GM12865 (cell line): ENCODE measurements at regions not wholly inside any gene's neighbourhood (a gene's known extent, or its start where the extent isn't known, plus 50 kb on each side); places are given as distances from the start of the nearest gene placed in this dataset.
"Not testable (repeated sequence)": the region's sequence is repeated elsewhere in the genome, so short reads cannot be mapped to it uniquely, and the experiment has no call there.

ENCODE experiments used
- DNase-seq: peaks from one replicate; pipeline ENCODE4 v3.0.0; 2010; ENCODE audit warnings: low read depth
- H3K4me3 ChIP-seq: 2 replicates; pipeline ENCODE4 v1.5.1; 2011; ENCODE audit warnings: mild to moderate bottlenecking, low read depth, low read length, control low read depth
- CTCF ChIP-seq: IDR thresholded peaks from 2 replicates; pipeline ENCODE4 v1.5.1; 2011; ENCODE audit warnings: low read length, control low read depth, low read depth, inconsistent platforms; ENCODE audit not compliant: insufficient read depth; ENCODE audit errors: missing control alignments

GRCh38 chr7:10436302-10436701 lies 537.4 kb upstream of the PHF14 start:
- H3K4me3 ChIP-seq: no peak overlapping the region
- no peak for DNase-seq
- TF ChIP-seq CTCF: no peak

- no peak overlapping the region for H3K4me3 ChIP-seq
- DNase-seq: no peak
- TF ChIP-seq CTCF: no peak
These were observed 534.6 kb upstream of the PHF14 start for GRCh38 chr7:10439027-10439426.

- no peak for DNase-seq
- no peak for TF ChIP-seq CTCF
- H3K4me3 ChIP-seq: no peak overlapping the region
These were observed 517.7 kb upstream of the PHF14 start for GRCh38 chr7:10455936-10456335.

GRCh38 chr7:10460474-10460873 lies 513.2 kb upstream of the PHF14 start:
- TF ChIP-seq CTCF: no peak
- no peak for DNase-seq
- H3K4me3 ChIP-seq: no peak overlapping the region

DNA sequence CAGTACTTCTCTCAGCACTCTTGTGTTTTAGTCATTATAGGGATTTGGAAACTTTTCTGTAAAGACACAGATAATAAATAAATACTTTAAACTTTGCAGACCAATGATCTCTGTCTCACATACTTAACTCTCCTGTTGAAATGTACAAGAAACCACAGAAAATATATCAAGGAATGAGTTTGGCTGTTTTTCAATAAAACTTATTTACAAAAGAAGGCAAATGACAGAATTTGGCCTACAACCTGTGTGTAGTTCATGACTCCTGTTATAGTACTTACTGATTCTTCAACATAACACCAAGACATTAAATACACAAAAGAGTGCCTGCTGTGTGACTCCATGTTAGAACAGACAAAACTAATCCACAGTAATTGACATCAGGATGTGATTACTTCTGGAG lies 510.0 kb upstream of the PHF14 start:
- H3K4me3 ChIP-seq: no peak overlapping the region
- no peak for DNase-seq
- TF ChIP-seq CTCF: no peak

GRCh38 chr7:10465536-10465935 lies 508.1 kb upstream of the PHF14 start:
- not testable (repeated sequence) for DNase-seq, H3K4me3 ChIP-seq

DNA sequence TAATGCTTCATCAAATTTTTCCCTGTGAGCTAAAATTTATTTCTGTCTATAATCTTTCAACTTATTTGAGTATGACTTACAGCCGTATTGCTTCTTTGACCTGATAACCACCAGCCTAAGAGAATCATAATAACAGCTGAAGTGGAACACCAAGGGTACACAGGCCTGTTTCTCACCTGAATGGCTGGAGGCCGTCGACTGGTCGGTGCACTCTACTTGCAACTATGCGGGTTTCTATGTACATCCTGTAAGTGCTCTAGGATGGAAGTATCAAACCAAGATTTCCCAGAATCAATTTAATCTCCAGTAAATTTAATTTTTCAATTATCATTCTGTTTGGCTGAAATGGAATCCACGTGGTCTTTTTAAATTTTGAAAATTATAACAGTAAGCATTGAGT lies 504.8 kb upstream of the PHF14 start:
- DNase-seq: no peak
- no peak overlapping the region for H3K4me3 ChIP-seq
- TF ChIP-seq CTCF: no peak

DNA sequence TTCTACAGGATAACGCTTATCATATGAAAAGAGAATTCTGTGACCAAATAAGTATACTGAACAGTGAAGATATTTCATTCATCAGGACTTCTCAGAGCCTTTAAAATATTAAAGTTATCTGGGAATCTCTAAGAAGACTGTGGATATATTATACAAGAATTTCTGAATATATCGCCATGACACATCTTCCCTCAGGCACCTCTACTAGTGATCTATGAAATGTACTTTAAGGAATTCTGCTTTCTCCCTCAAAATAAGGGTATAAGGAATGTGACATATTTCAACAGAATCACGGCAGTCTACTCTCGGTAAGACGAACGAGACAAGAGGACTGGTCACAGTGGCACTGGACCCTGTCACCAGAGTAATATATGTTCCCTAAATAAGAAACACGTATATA lies 504.2 kb upstream of the PHF14 start:
- no peak for TF ChIP-seq CTCF
- no peak for DNase-seq
- no peak overlapping the region for H3K4me3 ChIP-seq
